HK-2 (cell line): ENCODE measurements at regions not wholly inside any gene's neighbourhood (a gene's known extent, or its start where the extent isn't known, plus 50 kb on each side); places are given as distances from the start of the nearest gene placed in this dataset.

Experiments
- DNase-seq: peaks from one replicate; pipeline ENCODE4 v3.0.0-alpha.2; 2018; ENCODE audit not compliant: unreplicated experiment

- DNase-seq = no peak
Observed at GRCh38 chr18:22467760-22468553, 50.2 kb upstream of the CTAGE1 start.

DNA sequence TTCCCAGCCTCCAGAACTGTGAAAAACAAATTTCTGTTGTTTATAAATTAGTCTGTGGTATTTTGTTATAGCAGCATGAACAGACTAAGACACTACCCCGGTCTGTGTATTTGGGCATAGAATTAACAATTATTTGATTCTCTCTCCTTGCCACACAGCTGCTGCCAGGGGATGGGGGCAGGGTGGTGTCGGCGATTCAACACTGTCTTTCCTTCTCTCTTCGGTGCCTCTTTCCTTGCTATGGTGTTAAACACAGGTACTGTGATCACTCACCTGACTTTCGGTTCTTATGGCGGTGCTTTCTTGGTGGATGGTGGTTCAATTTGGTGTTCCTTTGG, 50.8 kb upstream of the CTAGE1 start:
- no peak for DNase-seq

GRCh38 chr18:22469061-22469734, 51.5 kb upstream of the CTAGE1 start:
- no peak for DNase-seq

GRCh38 chr18:22469926-22470247, 52.2 kb upstream of the CTAGE1 start:
- DNase-seq = no peak

GRCh38 chr18:22470248-22471235, 52.8 kb upstream of the CTAGE1 start:
- DNase-seq = no peak

DNA sequence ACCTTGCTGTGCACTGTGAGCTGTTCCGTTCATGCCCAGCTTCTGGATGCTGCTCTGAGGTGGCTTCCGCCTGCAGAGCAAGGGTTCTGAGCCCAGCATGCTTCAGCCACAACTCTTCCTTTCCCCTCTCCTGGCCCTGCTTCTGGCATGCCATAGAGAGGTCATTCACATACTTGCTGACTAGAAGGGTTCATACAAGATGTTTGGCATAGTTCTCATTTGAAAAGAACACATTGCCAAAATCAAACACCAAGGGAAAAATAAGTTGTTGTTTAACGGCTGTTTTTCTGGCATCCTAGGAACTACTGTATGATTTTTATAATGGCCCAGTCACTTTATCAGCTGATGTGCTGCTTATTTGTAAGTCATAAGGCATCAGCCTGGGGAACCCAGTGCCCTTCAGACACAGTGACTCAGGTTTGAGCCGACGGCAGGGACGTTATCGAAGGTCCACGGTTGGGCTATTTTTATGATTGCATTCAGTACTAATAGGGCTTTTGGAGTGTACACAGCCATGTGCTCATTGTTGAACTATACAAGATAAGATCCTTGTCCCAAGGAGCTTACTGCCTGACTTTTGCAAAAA, 53.9 kb upstream of the CTAGE1 start:
- no peak for DNase-seq

DNA sequence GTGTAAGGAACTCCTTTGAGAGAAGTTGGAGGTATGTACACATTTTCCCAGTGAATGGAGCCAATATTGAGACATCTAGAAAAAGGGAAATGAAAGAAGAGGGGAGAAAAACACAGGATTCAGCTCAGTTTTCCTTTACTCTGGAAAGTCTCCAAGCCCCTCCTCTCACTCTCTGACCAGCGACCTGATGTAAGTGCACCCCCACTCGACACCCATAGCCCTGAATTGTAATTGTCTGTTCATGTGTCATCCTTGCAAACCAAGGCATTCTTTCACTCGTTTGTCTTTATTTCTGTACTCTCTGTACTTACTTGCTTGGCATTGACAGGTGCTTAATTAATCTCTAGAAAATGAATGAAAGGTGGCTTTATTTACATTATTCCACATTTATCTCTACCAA, 55.7 kb upstream of the CTAGE1 start:
- no peak for DNase-seq

- DNase-seq = no peak
Observed at GRCh38 chr18:22475426-22476100, 57.8 kb upstream of the CTAGE1 start.

DNA sequence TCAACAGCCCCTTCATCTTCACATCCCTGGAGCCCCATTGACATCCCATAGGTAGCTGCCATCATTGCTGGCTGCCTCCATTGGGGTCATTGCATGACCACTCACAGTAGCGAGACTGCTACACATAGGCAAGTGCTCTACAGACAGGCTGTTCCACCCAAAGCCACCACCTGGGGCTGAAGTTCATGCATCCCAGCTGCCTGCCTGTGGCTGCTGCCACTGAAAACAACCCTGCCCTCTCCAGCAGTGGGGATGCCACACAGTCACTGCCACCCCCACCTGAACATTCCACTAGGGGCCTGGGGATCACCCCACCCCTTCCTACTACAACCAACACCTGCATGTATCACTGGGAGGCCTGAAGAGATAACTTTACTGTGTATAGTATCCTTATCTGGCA, 59.5 kb upstream of the CTAGE1 start:
- DNase-seq = no peak

DNA sequence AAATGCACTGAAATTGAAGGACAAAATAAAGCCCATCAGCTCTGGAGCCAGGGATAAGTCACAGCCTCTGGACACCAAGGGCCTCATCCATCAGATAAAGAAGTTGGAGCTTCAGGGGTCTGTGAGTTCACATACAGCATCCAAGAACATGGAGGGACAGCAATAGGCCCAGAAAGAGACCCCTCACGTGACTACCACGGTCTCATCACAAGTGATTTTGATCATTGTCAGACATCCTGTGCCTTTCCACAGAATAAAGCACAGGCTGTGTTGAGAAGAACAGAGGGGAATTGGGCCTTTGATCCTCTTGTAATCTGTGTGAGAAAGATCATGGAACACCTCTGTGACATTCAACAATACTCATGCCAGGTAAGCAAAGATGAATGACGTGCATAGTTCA, 65.2 kb upstream of the CTAGE1 start:
- no peak for DNase-seq

- no peak for DNase-seq
Observed at GRCh38 chr18:22483407-22483806, 65.7 kb upstream of the CTAGE1 start.

DNA sequence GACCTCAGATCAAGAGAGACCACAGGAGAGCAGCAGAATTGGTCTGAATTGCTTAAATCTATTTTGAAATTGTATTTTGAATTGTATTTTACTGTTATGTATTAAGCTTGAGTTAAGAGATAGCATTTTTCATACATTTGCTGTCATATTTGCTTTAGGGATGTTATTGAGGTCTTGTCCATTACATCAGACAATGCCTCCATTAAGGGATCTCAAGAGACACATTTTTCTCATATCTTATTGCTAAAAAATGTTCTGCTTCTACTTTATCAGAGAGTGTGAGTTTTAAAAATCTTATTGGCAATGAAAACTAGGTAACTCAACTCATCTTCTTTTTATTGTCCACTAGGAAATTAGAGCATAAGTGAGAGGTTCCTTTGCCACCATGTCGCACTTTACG, 66.8 kb upstream of the CTAGE1 start:
- no peak for DNase-seq

GRCh38 chr18:22485808-22486244, 68.1 kb upstream of the CTAGE1 start:
- no peak for DNase-seq

DNA sequence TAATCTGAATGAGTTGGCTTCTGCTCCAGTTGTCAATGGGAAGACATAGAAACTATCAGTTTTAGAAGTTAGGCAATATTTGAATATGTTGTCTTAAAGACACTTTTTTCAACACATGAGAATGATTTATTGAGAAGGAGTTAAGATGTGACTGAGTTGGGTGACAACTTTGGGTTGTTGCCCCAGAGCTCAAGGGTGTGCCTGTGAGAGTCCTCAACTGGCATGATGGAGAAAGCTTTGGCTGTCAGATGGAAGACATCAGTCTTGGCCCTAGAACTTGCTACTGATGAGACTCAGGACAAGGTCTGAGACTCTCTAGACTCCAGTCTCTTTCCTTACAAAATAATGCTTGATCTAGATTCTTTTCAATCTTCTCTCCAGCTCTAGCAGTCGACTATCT, 69.0 kb upstream of the CTAGE1 start:
- DNase-seq = no peak

- no peak for DNase-seq
Observed at GRCh38 chr18:22488554-22488953, 70.8 kb upstream of the CTAGE1 start.

DNA sequence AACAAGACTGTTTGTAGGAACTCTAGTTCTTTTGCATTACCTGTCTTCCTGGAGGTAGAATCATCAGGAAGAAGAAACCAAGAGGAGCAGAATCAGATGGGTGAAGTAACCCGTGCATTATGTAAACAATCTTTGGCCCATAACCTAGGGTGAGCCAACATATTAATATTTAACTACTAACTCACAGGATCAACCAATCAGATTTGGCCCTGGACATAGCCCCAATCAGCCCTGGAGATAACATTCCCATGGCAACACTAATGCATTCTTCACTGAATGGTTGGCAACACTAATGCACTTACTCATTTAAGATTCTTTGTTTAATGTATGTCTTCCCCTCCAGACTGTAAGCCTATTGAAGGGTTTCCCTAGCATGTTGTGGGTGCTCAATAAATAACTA, 72.0 kb upstream of the CTAGE1 start:
- no peak for DNase-seq

- DNase-seq = no peak
Observed at GRCh38 chr18:22490429-22490846, 72.7 kb upstream of the CTAGE1 start.

GRCh38 chr18:22493255-22493654, 75.5 kb upstream of the CTAGE1 start:
- no peak for DNase-seq

- no peak for DNase-seq
Observed at GRCh38 chr18:22493940-22494339, 76.2 kb upstream of the CTAGE1 start.

GRCh38 chr18:22494771-22495170, 77.1 kb upstream of the CTAGE1 start:
- no peak for DNase-seq

- DNase-seq = no peak
Observed at GRCh38 chr18:22499421-22499820, 81.7 kb upstream of the CTAGE1 start.

GRCh38 chr18:22503803-22504202, 86.1 kb upstream of the CTAGE1 start:
- DNase-seq = no peak
